Hypothalamus (tissue), 51 donors: ENCODE measurements at regions not wholly inside any gene's neighbourhood (a gene's known extent, or its start where the extent isn't known, plus 50 kb on each side); places are given as distances from the start of the nearest gene placed in this dataset.
"Not testable (repeated sequence)": the region's sequence is repeated elsewhere in the genome, so short reads cannot be mapped to it uniquely, and the experiment has no call there.

Experiments
- DNase-seq, 51 donors: peaks; one replicate each; lab custom pipeline; 2025; lab: John Stamatoyannopoulos, UW

DNA sequence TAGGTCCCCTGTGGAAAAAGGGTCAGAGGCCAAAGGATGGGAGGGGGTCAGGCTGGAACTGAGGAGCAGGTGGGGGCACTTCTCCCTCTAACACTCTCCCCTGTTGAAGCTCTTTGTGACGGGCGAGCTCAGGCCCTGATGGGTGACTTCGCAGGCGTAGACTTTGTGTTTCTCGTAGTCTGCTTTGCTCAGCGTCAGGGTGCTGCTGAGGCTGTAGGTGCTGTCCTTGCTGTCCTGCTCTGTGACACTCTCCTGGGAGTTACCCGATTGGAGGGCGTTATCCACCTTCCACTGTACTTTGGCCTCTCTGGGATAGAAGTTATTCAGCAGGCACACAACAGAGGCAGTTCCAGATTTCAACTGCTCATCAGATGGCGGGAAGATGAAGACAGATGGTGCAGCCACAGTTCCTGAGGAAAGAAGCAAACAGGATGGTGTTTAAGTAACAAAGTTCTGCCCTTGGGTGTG lies 165.8 kb downstream of the RPIA start:
- no peak for DNase-seq

DNA sequence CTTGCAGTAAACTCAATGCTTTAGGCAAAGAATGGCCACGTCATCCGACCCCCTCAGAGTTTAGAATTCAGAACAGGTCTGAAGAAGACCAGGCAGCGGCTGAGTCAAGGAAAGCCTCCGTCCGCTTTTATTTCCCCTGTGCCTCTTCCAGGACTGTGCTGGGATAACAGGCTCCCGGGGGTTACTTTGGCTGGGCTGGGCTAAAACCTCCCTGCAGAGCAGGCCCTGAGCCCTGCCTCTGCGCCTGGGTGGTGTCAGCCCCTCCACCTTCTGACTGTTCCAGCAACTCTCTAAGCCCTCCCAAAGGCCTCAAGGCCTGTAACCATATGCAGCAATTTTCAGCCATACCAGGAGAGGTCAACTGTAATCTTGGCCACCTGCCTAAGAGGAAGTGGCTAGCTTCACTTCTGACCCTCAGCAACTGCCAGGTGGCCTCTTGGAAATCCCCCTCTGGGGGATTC lies 166.5 kb downstream of the RPIA start:
- DNase-seq: no peak

DNA sequence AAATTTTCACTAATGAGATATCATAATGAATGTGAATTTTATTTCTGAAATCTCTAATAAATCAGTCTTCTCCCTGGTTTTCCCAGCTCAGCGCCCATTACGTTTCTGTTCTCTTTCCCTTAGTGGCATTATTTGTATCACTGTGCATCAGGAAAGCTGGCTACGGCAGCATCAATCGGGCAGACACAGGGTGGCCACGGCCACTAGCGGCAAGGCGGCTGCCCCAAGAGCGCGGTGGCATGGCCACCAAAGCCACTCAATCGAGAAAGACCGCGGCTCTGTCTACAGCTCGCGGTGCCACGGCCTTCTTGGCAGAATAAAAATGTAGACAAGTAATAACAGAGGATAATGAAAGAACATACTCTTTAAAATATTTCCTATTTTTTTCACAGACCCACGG lies 168.0 kb downstream of the RPIA start:
- DNase-seq: no peak

DNA sequence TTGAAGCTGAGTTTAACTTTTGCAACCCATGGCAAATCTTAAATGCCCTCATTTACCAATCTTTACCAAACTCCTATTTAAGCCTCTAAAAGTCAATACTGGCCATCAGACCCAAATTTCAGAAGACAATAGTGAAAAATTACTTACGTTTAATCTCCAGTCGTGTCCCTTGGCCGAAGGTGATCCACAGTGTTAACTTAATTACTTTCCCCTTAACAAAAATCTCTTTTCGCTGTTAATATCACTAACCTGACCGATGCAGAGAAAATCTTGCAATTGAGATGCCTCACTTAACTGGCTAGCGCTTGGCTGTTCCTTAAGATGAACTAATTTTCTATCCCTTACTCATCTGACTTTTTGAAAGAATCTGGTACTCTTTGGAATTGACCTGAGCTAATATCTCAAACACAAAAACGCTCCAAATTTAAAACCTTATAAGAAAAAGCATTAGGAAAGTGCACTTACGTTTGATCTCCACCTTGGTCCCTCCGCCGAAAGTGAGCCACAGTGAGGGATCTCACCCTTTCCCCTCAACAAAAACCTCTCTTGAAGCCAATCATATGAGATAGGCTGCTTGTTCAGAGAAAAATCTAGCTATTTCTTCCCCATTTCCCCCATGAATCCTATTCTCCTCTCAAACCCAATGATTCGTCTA lies 169.1 kb downstream of the RPIA start:
- DNase-seq: no peak

DNA sequence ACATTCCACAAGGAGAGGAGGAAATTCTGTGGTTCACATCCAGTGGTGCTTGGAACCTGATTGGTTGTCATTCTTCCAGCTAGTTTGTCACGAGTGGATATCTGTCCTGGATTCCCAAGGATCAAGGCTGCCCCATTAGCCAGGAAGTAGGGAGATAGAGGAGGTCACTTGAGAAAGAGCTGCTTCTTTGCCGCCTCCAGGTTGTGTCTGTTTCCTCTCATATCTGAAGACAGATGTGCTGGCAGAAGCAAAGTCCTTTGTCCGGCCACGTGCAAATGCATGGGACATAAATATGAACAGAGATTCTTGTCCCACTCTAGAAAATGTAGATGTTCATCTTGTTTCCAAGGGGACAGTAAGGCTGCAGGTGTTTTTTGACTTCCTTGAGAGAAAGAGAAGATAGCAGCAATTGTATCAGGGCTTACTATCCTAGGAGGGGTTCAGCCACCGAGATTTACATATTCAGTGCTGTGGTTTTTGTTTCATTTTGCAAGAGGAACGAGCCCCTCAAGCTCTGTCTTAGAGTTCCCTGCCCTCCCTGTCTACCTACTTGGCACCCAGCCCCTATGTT lies 174.4 kb downstream of the RPIA start:
- DNase-seq: no peak

DNA sequence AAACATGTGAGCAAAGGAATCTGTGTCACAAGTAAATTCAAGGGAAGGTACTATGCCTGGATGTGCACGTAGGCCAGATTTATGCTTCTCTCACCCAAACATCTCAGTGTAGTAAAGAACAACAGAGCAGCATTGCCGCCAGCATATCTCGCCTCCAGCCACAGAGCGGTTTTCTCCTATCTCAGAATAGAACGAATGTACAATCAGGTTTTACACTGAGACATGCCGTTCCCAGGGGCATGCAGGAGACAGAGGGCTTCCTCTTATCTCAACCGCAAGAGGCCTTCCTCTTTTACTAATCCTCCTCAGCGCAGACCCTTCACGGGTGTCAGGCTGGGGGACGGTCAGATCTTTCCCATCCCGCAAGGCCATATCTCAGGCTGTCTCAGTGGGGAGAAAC lies 175.3 kb downstream of the RPIA start:
- DNase-seq: peak in 6 of 51 donors; percentile 5 to 20 (median 6)

DNA sequence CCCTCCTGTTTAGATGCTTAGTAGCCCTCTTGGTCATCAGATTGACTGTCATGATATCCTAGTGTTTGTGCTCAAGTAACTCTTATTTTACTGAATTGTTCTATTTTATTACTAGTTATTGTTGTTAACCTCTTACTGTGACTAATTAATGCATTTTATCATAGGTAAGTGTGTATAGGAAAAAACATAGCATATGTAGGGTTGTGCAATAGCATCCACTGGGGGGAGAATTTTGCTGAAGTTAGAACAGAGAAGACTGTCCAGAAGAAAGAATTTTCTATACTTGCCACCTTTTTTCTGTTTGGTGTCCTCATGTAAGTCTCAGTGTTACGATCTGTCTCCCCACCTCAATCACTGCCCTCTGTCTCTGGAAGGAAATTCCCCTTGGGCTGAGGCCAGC lies 177.4 kb downstream of the RPIA start:
- DNase-seq: no peak

DNA sequence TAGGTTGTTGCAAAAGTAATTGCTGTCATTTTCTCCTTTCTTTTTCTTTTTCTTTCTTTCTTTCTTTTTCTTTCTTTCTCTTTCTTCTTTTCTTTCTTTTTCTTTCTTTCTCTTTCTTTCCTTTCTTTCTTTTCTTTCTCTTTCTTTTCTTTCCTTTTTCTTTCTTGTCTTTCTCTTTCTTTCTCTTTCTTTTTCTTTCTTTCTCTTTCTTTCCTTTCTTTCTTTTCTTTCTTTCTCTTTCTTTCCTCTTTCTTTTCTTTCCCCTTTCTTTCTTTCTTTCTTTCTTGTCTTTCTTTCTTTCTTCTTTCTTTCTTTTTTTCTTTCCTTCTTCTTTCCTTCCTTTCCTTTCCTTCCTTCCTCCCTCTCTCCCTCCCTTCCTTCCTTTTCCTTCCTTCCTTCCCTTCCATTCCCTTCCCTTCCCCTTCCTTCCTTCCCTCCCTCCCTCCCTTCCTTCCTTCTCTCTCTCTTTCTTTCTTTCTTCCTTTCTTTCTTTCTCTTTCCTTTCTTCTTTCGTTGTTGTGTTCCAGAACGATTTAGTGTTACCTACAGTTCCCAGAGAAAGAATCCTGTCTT lies 178.9 kb downstream of the RPIA start:
- no peak for DNase-seq

DNA sequence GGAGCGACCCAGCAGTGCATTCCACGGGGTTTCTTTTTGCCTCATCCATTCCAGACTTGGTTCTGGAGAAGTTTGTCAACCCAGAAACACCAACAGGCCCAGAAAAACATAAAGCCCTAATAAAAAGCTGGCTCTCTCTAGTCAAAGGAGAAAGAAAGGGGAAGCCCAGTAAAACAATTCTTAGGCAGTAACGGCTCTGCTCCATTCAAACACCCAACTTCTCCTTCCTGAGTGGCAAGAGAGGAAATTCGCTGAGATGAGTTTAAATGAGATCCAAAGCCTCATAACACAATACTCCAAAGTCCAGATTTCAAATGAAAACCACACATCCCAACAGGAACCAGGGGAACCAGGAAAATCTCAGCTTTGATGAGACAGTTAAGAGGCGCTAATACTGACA lies 179.9 kb downstream of the RPIA start:
- DNase-seq: no peak

DNA sequence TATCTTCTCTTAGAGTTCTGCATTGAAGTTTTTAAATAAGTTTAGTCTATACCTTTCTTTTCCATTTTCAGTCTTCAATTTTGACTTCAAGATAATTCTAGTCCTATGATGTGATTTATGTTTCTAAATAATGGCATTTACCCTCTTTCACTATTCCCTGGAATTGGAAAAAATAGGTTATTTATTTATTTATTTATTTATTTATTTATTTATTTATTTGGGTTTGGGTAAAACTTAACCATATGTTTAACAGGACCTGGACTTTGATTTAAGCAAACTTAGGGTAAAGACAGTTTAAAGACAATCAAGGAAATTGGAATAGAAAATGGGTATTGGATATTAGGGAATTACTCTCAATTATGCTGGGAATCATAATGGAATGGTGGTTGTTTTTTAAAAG lies 182.1 kb downstream of the RPIA start:
- DNase-seq: no peak

DNA sequence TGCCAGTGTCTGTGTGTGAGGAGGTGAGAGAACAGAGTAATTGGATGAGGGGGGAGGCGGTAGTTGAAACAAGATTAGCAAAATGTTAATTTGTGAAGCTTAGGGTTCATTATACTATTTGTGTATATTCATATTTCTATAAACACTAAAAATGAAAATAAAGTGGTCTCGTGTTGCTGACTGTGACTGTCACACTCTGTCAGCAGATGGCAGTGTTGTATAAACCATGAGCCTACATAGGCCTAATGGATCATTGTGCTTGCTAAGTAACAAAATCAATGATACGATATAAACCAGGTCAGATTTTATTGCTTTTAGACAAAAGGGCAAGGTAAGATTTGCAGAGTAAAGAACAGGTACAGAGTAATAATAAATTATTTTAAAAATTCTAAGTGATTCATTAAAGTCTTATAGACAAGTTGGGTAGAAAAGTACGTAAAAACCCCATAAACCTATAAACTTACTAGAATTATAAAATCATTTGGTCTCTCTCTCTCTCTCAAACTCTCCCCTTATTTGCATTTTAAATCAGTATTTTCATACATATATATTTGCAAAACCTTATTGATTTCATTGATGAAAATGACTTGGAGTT lies 182.7 kb downstream of the RPIA start:
- peak in 16 of 51 donors; percentile 4 to 52 (median 25) for DNase-seq

DNA sequence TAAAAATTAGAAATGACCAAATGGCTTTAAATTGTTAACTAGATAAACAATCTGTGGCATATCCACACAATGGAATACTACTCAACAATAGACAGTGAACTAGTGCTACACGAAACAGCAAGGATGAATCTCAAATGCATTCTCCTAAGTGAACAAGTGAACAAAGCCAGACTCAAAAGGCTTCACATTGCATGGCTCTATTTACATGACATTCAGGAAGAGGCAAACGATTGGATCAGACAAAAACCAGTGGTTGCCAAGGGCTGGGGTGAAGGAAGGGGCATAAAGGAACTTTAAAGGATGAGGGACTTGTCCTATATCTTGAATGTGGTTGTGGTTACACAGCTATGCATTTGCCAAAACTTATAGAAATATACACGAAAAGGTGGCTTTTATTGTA lies 184.3 kb downstream of the RPIA start:
- DNase-seq: no peak

DNA sequence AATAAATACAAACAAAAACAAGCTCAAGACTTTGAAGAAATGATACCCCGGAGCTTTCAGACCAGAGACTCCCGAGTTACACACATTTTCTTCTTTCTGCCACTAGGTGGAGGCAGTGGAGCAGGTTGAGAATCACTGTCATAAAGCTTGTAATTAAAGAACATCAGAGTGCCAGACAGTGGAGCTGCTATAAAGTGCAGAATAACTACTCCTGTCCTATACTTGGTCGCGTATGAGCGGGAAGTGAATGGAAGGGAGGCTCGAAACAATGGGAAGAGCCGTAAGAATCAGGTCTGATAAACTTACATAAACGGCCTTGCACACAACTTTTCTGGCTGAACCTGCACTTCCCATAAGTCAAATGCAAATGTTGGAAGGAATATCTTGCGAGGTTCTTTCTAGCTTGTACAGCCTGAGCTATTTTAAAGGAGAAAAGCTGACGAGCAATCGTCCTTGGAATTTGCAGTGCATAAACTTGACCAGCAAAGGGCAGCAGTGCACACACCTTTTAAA lies 189.0 kb downstream of the RPIA start:
- DNase-seq: peak in 16 of 51 donors; percentile 12 to 52 (median 30)

DNA sequence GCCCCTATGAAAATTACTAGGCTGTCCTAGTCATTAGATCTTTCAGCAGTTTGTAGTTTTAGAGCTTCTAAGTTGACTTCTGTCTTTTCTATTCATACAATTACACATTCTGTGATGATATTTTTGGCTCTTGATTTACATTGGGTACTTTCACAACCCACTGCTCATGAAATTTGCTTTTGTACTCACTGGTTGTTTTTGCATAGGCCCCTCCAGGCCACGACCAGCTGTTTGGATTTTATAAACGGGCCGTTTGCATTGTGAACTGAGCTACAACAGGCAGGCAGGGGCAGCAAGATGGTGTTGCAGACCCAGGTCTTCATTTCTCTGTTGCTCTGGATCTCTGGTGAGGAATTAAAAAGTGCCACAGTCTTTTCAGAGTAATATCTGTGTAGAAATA lies 193.8 kb downstream of the RPIA start:
- no peak for DNase-seq

DNA sequence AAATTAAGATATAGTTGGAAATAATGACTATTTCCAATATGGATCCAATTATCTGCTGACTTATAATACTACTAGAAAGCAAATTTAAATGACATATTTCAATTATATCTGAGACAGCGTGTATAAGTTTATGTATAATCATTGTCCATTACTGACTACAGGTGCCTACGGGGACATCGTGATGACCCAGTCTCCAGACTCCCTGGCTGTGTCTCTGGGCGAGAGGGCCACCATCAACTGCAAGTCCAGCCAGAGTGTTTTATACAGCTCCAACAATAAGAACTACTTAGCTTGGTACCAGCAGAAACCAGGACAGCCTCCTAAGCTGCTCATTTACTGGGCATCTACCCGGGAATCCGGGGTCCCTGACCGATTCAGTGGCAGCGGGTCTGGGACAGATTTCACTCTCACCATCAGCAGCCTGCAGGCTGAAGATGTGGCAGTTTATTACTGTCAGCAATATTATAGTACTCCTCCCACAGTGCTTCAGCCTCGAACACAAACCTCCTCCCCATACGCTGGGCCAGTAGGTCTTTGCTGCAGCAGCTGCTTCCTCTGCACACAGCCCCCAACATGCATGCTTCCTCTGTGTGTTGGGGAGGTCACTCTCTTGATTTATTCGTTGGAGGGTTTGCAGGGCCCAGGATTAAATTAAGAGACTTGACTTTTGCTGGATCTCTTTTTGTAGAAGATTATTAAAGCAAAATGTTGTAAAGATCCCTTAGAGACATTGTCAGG lies 194.4 kb downstream of the RPIA start:
- DNase-seq: no peak

DNA sequence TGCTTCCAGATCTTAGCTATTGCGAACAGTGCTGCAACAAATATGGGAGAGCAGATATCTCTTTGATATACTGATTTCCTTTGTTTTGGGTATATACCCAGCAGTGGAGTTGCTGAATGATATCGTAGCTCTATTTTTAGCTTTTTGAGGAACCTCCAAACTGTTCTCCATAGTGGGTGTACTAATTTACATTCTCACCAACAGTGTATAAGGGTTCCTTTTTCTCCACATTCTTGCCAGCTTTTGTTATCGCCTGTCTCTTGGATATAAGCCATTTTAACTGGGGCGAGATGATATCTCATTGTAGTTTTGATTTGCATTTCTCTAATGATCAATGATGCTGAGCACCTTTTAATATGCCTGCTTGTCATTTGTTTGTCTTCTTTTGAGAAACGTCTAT lies 196.0 kb downstream of the RPIA start:
- DNase-seq: not testable (repeated sequence)

DNA sequence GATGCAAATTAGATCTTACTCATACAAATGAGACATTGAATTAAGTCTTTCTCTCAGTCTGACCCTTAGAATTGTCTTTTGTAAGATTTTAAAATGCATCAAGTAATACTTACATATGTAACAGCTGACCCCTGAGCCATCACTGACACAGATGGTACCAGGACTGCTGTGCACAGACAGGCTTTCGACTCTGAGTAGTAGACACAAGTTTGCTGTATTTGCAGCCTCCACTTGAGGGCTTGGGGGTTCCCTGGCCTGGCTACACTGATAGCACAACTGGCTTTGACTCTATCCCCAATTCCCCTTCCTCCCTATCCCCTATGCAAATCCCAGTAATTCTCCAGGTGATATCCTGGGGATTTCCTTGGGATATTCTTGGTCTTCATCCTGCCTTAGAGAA lies 200.7 kb downstream of the RPIA start:
- DNase-seq: no peak

DNA sequence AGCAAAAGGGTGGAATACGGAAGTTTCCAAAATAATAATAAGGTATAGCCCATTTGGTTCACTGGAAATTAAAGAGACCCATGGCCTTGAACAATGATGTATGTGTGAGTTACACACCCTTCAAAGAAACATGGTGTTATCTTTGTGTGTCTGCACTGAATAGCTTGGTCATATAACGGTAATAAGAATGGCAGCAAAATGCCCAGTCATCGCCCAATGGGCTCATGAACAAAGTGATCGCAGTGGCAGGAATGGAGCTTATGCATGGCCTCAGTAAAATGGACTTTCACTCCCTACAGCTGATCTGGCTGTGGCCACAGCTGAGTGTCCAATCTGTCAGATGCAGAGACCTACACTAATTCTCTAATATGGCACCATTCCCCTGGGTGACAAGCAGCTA lies 201.3 kb downstream of the RPIA start:
- no peak for DNase-seq

DNA sequence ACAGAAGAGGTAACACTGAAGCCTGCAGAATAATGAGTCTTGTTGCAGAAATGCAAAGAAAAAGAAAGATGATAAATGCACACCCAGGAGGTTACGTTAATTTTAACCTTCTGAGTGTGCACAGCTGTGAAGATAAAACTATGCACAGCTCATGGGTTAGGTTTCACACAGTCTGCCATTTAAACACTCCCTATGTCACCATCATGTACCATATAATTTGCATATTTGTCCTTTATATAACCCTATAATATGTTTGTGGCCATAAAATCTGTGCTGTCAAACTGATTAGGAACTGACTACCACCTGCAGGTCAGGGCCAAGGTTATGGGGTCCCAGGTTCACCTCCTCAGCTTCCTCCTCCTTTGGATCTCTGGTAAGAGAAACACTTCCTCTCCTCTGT lies 205.5 kb downstream of the RPIA start:
- DNase-seq: no peak

DNA sequence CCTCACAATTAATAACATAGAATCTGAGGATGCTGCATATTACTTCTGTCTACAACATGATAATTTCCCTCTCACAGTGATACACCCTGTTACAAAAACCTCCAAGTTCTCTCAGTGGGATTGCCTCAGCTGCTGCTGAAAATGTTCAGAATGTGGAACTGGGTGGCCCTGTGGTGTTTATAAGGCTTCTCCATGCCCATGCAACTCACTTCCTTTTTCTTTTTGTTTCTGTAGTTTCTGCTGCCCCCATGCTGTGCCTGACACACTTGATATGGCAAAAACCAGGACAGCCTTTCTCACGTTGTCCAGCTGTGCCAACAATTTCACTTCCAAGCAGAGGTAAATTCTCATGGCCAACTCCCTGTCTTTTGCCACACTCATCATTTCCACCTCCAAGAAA lies 206.2 kb downstream of the RPIA start:
- peak in 3 of 51 donors; percentile 6 to 8 (median 7) for DNase-seq
